ENCODE measurements at regions not wholly inside any gene's neighbourhood (a gene's known extent, or its start where the extent isn't known, plus 50 kb on each side); places are given as distances from the start of the nearest gene placed in this dataset.

DNA sequence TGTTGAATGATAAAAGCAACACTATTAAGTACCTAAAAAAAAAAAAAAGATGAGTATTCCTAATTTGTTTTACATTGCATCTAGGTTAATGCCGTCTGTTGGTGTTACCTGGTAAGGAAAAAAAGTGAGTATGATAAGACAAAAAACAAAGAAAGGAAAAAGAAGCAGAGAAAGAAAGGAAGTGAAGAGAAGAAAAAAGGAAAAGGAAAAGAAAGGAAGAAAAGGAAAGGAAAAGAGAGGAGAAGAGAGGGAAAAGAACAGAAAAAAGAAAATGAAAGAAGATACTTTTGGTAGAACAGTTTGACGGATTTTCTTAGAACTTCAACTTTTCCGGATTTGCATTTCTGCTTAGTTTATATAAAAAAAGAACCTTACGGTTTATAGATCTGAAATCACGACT is 387.9 kb downstream of the METTL4 start:
- no peak for TF ChIP-seq EZH2phosphoT487 (IDR thresholded peaks at IDR 0.05; ENCODE audit: low read depth)
- TF ChIP-seq, protein P1, sequence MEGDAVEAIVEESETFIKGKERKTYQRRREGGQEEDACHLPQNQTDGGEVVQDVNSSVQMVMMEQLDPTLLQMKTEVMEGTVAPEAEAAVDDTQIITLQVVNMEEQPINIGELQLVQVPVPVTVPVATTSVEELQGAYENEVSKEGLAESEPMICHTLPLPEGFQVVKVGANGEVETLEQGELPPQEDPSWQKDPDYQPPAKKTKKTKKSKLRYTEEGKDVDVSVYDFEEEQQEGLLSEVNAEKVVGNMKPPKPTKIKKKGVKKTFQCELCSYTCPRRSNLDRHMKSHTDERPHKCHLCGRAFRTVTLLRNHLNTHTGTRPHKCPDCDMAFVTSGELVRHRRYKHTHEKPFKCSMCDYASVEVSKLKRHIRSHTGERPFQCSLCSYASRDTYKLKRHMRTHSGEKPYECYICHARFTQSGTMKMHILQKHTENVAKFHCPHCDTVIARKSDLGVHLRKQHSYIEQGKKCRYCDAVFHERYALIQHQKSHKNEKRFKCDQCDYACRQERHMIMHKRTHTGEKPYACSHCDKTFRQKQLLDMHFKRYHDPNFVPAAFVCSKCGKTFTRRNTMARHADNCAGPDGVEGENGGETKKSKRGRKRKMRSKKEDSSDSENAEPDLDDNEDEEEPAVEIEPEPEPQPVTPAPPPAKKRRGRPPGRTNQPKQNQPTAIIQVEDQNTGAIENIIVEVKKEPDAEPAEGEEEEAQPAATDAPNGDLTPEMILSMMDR (IDR thresholded peaks at IDR 0.05; ENCODE audit: low read depth, low read length), result no peak

All from OCI-LY3 (cell line).